ENCODE measurements at regions not wholly inside any gene's neighbourhood (a gene's known extent, or its start where the extent isn't known, plus 50 kb on each side); places are given as distances from the start of the nearest gene placed in this dataset.

DNA sequence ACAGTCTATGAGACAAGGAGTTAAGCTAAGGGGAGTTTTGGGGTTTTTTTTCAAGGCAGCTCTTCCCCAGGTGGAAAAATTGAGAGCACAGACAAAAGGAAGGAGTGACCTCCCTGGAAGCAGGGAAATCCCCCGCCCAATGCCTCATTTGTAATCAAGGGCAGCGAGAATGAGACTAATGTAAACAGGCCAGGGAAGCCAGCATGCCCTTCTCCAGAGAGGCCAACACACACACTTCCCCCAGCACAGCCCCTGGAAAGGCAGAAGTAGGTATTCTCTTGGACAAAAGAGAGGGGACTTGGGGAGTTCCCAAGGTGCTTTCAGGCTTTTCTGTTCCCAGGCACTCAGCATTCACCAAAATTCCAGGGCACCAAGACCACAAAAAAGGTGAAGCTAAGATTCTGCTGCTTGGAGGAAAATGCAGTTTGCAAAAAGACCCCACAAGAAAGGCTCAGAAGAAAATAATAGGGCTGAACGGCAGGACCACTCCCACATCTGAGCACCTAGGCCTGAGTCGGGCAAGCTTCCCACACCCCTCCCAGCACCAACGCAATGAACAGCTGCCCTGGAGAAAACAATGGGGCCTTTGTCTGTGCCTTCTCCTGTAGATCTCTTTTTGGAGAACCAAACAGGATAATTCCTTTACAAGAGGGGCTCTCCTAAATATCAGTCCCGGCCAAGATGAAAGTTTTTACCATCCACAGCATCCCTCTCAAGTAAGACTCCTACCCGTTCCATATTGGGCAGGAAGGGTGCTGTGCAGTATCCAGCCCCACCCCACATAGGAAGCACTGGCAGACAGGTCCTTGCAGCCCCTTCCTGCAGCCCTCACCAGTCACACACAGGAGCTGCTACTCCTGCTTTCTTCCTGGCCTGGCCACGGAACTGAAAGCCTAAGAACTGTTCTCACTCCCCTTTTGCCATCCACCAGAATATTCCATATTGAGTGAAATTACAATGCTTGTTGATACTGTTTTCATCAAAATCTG is 70.7 kb upstream of the AKIP1 start:
- Histone ChIP-seq H3K4me1 (ENCODE audit: control insufficient read depth in 5 of 5, insufficient read depth in 5 of 5, low read length in 5 of 5) (peaks cover 0 to 30% (median 9%) of the 10 kb centered on the region in 5 donors), H3K27ac (ENCODE audit: low read depth, low read length) (no peak overlapping the region), H3K27me3 (ENCODE audit: control insufficient read depth in 5 of 5, insufficient read depth in 4 of 5, low read length in 5 of 5) (no peaks in the 10 kb centered on the region), H3K36me3 (ENCODE audit: control insufficient read depth in 5 of 5, insufficient read depth in 5 of 5, low read length in 5 of 5) (no peaks in the 10 kb centered on the region), H3K9me3 (ENCODE audit: control insufficient read depth in 5 of 5, low read length in 5 of 5) (no peaks in the 10 kb centered on the region), H3K4me3 (ENCODE audit: low read depth in 1 of 5, low read length in 5 of 5) (no peak overlapping the region), H3K9ac (ENCODE audit: low read length in 5 of 5) (no peak overlapping the region)

DNA sequence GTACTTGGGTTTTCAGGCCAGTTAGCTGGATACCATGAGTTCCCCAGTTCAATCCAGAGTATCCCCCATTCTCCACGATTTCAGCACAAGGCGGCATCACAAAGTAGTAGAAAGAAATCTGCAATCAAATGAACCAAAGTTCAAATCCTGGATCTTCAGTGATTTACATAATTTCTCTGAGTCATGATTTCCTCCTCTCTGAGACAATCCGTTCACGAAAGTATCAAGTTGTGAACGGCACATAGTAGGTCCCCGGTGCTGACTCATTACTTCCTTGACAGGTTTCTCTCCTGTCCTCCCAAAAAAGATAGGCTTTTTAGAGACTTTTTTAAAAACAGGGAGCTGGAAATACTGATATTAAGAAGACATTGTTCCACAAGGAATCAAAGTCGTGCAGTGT is 69.1 kb upstream of the AKIP1 start:
- Histone ChIP-seq H3K9ac (ENCODE audit: low read length in 5 of 5) (no peak overlapping the region), H3K27ac (ENCODE audit: low read depth, low read length) (no peak overlapping the region), H3K4me3 (ENCODE audit: low read depth in 1 of 5, low read length in 5 of 5) (no peak overlapping the region), H3K36me3 (ENCODE audit: control insufficient read depth in 5 of 5, insufficient read depth in 5 of 5, low read length in 5 of 5) (no peaks in the 10 kb centered on the region), H3K9me3 (ENCODE audit: control insufficient read depth in 5 of 5, low read length in 5 of 5) (no peaks in the 10 kb centered on the region), H3K27me3 (ENCODE audit: control insufficient read depth in 5 of 5, insufficient read depth in 4 of 5, low read length in 5 of 5) (no peaks in the 10 kb centered on the region), H3K4me1 (ENCODE audit: control insufficient read depth in 5 of 5, insufficient read depth in 5 of 5, low read length in 5 of 5) (peaks cover 0 to 30% (median 9%) of the 10 kb centered on the region in 5 donors)

DNA sequence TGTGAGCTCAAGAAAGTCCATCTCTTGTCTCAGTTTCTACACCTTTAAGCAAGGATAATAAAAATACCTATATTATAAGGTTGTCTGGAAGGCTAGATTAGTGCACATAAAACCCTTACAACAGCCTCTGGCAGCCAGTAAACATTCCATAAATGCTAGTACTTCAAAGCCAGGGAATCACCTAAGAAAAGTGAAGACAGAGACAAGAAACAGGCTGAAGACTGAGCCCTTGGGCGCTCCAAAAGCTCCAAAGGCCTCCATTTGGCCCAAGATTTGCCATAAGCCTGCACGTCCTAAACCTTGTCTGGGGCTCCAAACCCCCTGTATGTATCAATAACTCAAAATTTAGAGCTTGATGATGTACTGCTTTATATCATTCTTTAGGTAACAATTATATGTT is 52.2 kb upstream of the AKIP1 start:
- Histone ChIP-seq H3K27me3 (ENCODE audit: control insufficient read depth in 5 of 5, insufficient read depth in 4 of 5, low read length in 5 of 5) (no peaks in the 10 kb centered on the region), H3K9ac (ENCODE audit: low read length in 5 of 5) (no peak overlapping the region), H3K9me3 (ENCODE audit: control insufficient read depth in 5 of 5, low read length in 5 of 5) (no peaks in the 10 kb centered on the region), H3K27ac (ENCODE audit: low read depth, low read length) (no peak overlapping the region), H3K4me1 (ENCODE audit: control insufficient read depth in 5 of 5, insufficient read depth in 5 of 5, low read length in 5 of 5) (no peaks in the 10 kb centered on the region), H3K4me3 (ENCODE audit: low read depth in 1 of 5, low read length in 5 of 5) (no peak overlapping the region), H3K36me3 (ENCODE audit: control insufficient read depth in 5 of 5, insufficient read depth in 5 of 5, low read length in 5 of 5) (no peaks in the 10 kb centered on the region)

All from subcutaneous abdominal adipose tissue (tissue), 5 donors.